ENCODE measurements at regions not wholly inside any gene's neighbourhood (a gene's known extent, or its start where the extent isn't known, plus 50 kb on each side); places are given as distances from the start of the nearest gene placed in this dataset.
"Not testable (repeated sequence)": the region's sequence is repeated elsewhere in the genome, so short reads cannot be mapped to it uniquely, and the experiment has no call there.

DNA sequence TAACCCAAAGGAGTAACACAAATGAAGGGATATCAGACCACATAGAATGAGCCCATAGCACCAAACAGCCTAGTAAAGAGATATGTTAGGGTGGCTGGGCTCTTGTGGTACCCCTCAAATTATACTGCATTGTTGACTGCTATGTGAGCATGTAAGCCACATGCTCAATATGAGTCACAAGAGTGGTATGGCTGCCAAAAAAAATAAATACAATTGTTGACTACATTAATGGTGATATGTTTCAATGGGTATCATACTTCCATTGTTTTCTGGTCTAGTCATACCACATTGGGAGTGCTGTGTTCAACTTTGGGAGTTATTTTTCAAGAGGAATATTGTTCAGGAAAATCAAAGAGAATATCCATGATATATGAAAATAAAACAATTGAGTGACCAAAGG, 162.4 kb upstream of the PIK3R1 start:
- Mint-ChIP-seq H3K36me3 (peaks cover 0 to 3% of the 10 kb centered on the region in 2 donors), H3K27ac (no peak overlapping the region), H3K9me3 (peaks cover 7 to 18% of the 10 kb centered on the region in 2 donors)
- ATAC-seq: no peak
- no peak for DNase-seq (ENCODE audit: low spot score in 2 of 2)

DNA sequence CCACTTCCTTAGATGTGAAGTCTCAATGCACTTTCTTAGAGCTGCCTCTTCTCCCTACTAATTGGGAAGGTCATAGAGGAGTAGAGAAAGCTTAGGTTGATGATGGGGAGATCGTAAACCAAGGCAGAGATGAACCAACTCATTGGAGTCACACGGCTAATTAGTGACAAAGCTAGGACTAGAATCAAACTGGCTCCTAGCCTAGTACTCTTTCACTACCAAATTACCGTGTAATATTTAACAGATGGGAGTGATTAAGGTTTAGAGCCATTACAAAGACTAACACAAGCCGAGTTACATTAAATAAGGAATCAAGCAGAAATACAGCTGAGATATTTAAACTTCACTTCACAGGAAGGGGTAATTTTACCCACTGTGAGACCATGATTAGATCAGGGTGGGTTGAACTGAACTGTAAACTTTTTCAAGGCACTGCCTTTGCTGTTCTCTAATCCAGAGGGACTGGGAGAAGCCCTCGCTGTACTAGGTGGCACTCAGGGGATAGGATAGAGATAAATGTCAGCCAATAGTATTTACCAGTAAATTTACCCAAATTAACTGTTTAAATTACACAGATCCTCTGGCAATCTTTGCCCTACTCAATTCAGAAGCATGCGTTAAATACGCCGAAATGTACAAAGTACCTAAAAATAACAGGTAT, 166.4 kb upstream of the PIK3R1 start:
- Mint-ChIP-seq H3K27ac (no peak overlapping the region), H3K9me3 (peaks cover 16 to 28% of the 10 kb centered on the region in 2 donors), H3K36me3 (peaks cover 0 to 8% of the 10 kb centered on the region in 2 donors)
- ATAC-seq (no peak), DNase-seq (ENCODE audit: low spot score in 2 of 2) (no peak)

DNA sequence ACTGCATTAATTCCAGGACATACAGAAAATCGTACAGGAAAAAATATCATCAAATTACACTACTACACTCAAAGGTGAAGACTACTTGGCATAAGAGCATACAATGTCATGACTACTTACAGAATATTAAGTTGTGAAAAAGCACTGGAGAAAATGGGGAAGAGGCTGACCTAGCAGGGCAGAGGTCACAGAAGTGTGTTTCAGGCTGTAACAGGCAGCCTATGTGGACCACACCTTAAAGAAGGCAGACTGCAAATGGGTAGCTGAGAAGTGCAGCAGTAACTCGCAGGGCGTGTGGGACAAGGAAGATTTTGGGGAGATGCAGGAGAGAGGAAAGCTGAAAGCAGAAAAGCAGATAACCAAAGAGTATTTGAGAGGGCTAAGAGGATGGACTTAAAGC, 167.0 kb upstream of the PIK3R1 start:
- H3K27ac Mint-ChIP-seq: no peak overlapping the region
- peaks cover 16 to 28% of the 10 kb centered on the region in 2 donors for H3K9me3 Mint-ChIP-seq
- DNase-seq (ENCODE audit: low spot score in 2 of 2) (no peak), ATAC-seq (no peak)
- H3K36me3 Mint-ChIP-seq: peaks cover 0 to 8% of the 10 kb centered on the region in 2 donors

DNA sequence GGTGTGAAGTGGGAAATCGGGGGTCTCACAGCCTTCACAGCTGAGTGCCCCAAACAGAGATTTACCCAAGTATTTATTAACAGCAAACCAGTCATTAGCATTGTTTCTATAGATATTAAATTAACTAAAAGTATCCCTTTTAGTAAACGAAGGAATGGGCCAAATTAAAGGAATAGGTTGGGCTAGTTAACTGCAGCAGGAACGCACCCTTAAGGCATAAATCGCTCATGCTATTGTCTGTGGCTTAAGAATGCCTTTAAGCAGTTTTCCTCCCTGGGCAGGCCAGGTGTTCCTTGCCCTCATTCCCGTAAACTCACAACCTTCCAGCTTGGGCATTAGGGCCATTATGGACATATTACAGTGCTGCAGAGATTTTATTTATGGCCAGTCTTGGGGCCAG, 167.5 kb upstream of the PIK3R1 start:
- H3K27ac Mint-ChIP-seq; ATAC-seq; H3K36me3 Mint-ChIP-seq; DNase-seq (ENCODE audit: low spot score in 2 of 2): not testable (repeated sequence)
- H3K9me3 Mint-ChIP-seq: peaks cover 16 to 28% of the 10 kb centered on the region in 2 donors

DNA sequence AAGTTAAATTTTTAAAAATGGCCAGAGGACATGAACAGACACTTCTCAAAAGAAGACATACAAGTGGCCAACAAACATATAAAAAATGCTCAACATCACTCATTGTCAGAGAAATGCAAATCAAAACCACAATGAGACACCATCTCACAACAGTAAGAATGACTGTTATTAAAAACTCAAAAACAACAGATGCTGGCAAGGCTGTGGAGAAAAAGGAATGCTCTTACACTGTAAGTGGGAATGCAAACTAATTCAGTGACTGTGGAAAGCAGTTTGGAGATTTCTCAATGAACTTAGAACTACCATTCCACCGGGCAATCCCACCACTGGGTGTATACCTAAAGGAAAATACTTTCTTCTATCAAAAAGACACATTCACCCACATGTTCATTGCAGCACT, 168.5 kb upstream of the PIK3R1 start:
- Mint-ChIP-seq H3K36me3 (peaks cover 0 to 8% of the 10 kb centered on the region in 2 donors), H3K27ac (no peak overlapping the region), H3K9me3 (peaks cover 16 to 22% of the 10 kb centered on the region in 2 donors)
- no peak for ATAC-seq
- DNase-seq (ENCODE audit: low spot score in 2 of 2): no peak

DNA sequence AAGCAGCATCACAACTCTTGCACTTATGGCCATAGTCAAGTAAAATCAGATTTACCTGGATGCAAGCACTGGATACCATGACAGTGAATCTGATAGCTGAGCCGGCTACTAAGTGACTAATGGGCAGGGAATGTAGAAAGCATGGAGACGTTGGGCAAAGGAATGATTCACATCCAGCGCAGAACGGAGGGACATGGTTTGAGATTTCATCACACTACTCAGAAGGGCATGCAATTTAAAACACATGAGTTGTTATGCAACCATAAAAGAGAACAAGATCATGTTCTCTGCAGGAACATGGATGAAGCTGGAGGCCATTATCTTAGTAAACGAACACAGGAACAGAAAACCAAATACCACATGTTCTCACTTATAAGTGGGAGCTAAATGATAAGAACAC, 169.1 kb upstream of the PIK3R1 start:
- H3K36me3 Mint-ChIP-seq: peaks cover 0 to 8% of the 10 kb centered on the region in 2 donors
- no peak for ATAC-seq
- no peak for DNase-seq (ENCODE audit: low spot score in 2 of 2)
- H3K9me3 Mint-ChIP-seq: peaks cover 13 to 16% of the 10 kb centered on the region in 2 donors
- H3K27ac Mint-ChIP-seq: no peak overlapping the region

DNA sequence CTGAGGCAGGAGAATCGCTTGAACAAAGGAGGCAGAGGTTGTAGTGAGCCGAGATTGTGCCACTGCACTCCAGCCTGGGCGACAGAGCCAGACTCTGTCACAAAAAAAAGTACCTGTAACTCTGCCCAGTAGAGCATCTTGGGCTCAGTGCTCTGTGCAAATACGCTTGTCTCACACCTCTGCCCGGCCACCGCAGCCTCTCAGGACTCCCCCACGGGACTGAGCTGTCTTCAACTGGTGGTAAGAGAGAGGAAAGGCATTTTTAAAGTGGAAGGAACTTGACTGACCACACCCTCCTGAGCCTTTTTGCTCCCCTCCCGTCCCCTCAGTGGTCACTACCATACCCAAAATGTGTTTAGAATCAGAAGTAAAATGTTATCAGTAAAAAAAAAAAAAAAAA, 174.3 kb upstream of the PIK3R1 start:
- DNase-seq (ENCODE audit: low spot score in 2 of 2) (no peak), ATAC-seq (no peak)
- no peak overlapping the region for H3K27ac Mint-ChIP-seq
- no peaks in the 10 kb centered on the region for H3K36me3 Mint-ChIP-seq
- H3K9me3 Mint-ChIP-seq: no peaks in the 10 kb centered on the region

DNA sequence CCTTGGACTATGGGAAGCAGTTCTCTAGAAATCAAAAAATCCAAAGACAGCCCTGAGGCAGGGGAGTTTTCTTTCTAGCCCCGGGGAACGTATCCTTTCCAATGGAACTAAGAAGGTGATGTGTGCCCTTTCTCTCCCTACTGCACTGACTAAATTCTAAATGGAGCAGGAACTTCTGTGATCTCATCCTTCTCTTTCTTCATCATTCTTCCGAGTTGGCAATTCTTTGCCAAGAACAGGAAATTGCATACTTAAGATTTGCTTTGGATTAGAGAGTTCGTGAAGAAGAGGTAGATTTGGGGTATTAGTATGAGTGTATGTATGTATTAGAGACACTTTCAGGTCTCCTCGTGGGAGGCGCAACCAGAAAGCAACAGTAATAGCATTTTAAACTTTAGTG, 178.0 kb upstream of the PIK3R1 start:
- Mint-ChIP-seq H3K36me3 (no peaks in the 10 kb centered on the region), H3K9me3 (no peaks in the 10 kb centered on the region), H3K27ac (no peak overlapping the region)
- DNase-seq (ENCODE audit: low spot score in 2 of 2): no peak
- no peak for ATAC-seq

DNA sequence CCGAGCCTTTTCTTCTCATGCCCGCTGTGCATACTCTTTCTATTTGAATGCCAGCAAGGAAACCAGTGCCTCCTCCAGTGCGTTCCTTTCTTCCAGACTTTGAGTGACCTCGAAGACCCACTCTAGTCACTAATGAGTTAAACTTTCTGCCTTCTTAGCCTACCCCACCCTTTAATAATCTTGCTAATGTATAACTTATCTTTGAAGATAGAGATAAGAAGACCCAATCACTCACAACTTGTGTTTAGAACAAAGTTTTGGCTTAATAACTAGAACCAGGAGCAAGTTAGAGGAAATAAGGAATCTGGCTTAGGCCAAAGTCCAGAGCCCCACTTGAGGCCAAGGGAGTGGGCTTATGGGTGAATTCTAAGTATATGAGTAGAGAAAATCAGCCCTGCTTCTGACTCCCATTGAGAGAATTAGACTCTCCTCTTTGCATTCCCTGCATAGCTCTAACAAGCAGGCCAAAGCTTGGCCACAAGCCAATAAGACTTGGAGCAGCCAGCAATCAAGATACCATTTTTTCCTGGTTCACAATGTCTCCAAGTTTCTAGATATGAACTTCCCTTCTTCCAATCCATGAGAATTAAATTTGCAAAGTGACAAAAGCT, 181.5 kb upstream of the PIK3R1 start:
- H3K27ac Mint-ChIP-seq: no peak overlapping the region
- no peaks in the 10 kb centered on the region for H3K36me3 Mint-ChIP-seq
- H3K9me3 Mint-ChIP-seq: no peaks in the 10 kb centered on the region
- ATAC-seq: no peak
- no peak for DNase-seq (ENCODE audit: low spot score in 2 of 2)

DNA sequence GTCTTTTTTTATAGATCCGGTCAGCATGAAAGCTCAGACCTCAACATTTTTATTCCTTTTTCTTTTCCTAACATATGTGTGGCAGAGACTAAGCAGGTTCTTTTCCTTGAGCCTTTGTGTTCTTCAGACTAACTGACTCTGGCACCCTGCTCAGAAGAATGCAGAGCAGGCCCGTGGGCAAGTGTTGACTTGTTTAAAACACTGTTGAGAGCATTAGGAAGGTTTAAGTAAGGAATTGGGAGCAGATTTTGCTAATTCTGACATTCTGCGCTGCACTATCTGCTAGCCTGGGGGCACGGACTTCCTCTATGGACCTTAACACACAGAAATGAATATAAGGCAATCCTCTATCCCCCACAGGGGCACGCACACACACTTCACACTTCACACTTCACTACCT, 182.5 kb upstream of the PIK3R1 start:
- Mint-ChIP-seq H3K36me3 (no peaks in the 10 kb centered on the region), H3K27ac (no peak overlapping the region), H3K9me3 (no peaks in the 10 kb centered on the region)
- DNase-seq (ENCODE audit: low spot score in 2 of 2): no peak
- no peak for ATAC-seq

DNA sequence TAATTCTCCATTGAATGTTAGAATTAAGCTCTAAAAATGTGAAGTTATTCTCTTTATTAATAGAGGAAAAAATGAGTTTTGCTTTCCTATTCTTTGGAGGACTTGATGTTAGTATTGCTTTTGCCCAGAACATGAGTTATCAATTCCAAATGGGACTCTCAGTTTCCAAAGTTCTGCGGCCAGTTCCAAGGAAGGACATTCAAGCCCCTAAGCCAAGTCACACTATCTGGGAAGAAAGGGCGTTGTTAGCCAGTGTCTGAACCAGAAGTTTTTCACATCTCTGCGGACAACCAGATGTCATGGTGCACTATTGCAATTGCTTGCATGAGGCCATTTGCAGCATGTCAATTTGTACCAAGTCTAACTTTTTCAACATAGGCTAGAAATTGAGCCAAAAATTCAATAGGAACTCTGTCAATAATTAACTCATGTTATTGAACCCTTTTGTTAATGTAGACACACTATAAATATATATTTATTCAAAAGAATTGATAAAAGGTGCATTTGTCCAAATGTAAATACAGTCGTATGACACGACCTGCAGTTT, 183.3 kb upstream of the PIK3R1 start:
- ATAC-seq: no peak
- no peaks in the 10 kb centered on the region for H3K36me3 Mint-ChIP-seq

DNA sequence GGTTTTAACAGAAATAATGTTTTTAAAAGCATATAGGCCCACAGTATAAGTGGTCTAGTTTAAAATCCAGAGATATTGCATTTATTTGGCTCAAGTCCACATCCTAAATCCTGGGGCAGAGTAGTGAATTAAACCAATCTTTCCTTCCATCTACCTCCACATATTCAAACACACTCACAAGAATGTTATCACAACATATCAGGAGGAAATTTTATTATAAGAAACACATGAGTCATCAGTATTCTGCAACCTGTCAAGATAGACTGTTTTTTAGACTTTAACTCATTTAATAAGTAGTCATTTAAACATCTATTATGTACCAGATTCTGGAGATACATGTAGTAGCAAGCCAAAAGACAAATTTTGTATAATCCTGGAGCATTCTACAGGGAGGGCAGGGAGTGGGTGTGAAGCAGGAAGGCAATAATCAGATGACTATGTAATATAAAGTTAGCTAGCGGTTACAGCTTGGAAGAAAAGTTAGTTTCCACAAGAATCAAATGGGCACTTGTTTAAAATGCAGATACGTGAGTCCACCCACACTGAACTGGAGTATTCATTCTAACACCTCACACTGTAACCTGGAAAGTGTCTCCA, 187.3 kb upstream of the PIK3R1 start:
- ATAC-seq (no peak), DNase-seq (ENCODE audit: low spot score in 2 of 2) (no peak)
- Mint-ChIP-seq H3K9me3 (no peaks in the 10 kb centered on the region), H3K27ac (no peak overlapping the region), H3K36me3 (no peaks in the 10 kb centered on the region)

More for the DNA sequence above, 183.3 kb upstream of the PIK3R1 start:
- Mint-ChIP-seq H3K9me3 (no peaks in the 10 kb centered on the region), H3K27ac (no peak overlapping the region)
- no peak for DNase-seq (ENCODE audit: low spot score in 2 of 2)

DNA sequence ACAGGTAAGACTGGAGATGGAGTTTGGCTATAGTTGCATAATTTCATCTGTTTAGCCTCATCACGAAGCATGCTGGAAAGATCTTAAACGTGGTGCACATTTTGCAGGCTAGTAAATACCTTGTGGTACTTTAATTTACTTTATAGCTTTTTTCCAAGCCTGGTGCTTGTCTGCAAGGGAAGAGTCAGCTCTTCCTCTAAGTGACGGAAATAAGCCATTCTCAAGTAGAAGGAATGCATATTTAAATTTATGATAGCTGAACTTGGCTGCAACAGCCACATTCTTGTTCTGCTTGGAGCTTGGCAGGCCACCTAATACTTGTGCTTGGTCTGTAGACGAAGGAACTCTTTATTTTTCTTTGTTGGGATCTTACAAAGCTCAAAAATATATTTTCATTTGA, 188.0 kb upstream of the PIK3R1 start:
- H3K27ac Mint-ChIP-seq: no peak overlapping the region
- DNase-seq (ENCODE audit: low spot score in 2 of 2) (no peak), ATAC-seq (no peak)
- H3K36me3 Mint-ChIP-seq: no peaks in the 10 kb centered on the region
- H3K9me3 Mint-ChIP-seq: no peaks in the 10 kb centered on the region

DNA sequence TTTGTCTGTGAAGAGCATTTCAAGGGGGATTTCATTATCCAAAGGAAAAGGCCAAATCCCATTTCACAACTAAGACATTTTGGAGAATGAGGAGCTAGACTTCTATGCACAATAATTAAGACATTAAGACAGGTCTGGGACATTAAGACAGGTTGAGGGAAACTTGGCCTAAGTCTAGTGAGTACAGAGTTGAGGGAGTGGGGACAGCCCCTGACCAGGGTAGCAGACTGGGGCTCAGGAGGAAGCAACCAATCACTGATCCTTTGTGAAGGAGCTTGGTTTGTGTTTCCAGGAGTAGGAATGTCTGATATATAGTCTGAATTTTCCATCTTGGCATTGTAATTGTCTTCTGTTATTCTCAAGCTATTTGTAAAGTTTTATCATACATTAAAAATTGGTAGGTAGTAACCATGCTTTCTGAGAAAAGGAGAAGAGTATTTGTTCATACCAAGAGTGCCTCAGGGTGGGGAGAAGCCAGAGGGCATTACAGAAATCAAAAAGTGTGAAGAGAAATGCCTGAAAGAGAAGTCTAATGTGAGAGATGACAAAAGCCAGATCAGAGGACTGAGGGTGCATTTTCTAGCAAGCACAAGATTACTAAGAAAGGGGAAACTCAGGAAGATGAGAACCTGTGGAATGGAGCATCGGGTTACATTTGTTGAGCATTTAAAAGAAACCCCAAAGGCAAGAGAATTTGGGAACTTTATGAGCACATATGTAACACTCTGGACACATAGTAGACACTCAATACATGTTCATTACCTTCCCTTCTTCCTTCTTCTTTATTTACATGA, 189.3 kb upstream of the PIK3R1 start:
- no peaks in the 10 kb centered on the region for H3K9me3 Mint-ChIP-seq
- DNase-seq (ENCODE audit: low spot score in 2 of 2) (no peak), ATAC-seq (peak in 1 of 2 donors; percentile 76)
- no peak overlapping the region for H3K27ac Mint-ChIP-seq
- no peaks in the 10 kb centered on the region for H3K36me3 Mint-ChIP-seq

DNA sequence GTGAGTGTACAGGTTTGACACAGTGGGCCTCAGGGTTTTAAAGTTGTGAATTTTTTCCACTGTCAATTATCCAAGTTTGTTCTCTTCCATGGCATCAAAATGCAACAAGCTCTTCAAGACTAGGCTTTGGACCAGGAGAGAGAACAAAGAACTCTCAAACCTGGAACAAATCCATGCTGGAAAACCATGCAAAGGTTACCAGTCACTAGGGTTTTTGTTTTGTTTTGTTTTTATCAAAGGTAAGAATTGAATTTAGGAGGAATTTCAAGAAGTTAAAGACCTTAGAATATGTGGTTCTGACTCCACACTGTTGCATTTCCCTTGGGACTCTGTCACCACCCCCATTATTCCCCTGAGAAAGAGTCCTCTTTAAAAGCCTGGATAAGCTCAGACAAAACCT, 191.1 kb upstream of the PIK3R1 start:
- ATAC-seq (no peak), DNase-seq (ENCODE audit: low spot score in 2 of 2) (no peak)
- H3K9me3 Mint-ChIP-seq: no peaks in the 10 kb centered on the region

DNA sequence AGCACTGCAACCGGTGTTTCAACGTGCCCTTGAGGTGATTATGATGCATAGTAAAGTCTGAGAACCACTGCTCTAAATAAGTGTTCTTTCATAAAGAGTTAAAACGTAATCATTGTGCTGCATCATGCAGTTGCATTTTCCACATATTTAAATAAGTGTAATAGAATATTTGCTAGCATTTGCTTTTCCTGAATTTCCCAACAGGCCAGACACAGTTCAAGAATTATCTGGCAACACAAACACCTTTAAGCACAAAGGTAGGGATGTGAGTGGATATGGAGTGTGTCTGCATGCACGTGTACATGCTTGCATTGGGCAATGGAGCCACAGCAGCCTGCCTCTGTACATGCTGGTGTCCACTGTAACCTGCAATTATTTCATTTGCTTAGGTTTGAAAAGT, 193.6 kb upstream of the PIK3R1 start:
- DNase-seq (ENCODE audit: low spot score in 2 of 2) (no peak), ATAC-seq (no peak)
- Mint-ChIP-seq H3K36me3 (no peaks in the 10 kb centered on the region), H3K27ac (no peak overlapping the region), H3K9me3 (no peaks in the 10 kb centered on the region)

More for the DNA sequence above, 191.1 kb upstream of the PIK3R1 start:
- Mint-ChIP-seq H3K36me3 (no peaks in the 10 kb centered on the region), H3K27ac (no peak overlapping the region)

DNA sequence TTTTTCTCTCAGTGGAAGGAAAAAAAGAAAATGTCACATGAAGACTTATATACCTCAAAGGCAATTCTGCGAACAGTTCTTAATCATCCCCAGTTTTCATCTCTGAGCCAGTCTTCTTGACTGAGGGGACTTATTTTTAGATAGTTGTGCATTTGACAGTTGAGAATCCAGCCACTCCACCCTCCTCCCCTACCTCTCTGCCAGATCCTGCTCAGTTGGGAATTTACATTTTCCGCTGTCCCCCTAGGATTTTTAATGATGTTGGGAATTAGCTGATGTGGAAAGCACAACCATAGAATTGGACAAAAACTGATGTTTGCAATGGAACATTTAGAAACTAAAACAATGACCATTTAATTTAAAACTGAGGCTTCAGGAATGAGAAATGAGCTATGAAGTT, 194.3 kb upstream of the PIK3R1 start:
- ATAC-seq: no peak
- Mint-ChIP-seq H3K9me3 (no peaks in the 10 kb centered on the region), H3K36me3 (no peaks in the 10 kb centered on the region), H3K27ac (no peak overlapping the region)
- no peak for DNase-seq (ENCODE audit: low spot score in 2 of 2)

Data from activated naive CD4-positive, alpha-beta T cell treated with anti-CD3 and anti-CD28 coated beads, Interleukin-2, amount 50 U/mL, for 72 hours (primary cell).